Smooth muscle cell of the brain vasculature (primary cell): ENCODE measurements at regions not wholly inside any gene's neighbourhood (a gene's known extent, or its start where the extent isn't known, plus 50 kb on each side); places are given as distances from the start of the nearest gene placed in this dataset.
A peak's percentile ranks its signal among the peaks of the same experiment; 100 is the strongest.
"Not testable (repeated sequence)": the region's sequence is repeated elsewhere in the genome, so short reads cannot be mapped to it uniquely, and the experiment has no call there.

Experiments used
- DNase-seq: peaks from one replicate; pipeline ENCODE4 v3.0.0-alpha.2; 2012; ENCODE audit warnings: low read depth, low spot score

DNA sequence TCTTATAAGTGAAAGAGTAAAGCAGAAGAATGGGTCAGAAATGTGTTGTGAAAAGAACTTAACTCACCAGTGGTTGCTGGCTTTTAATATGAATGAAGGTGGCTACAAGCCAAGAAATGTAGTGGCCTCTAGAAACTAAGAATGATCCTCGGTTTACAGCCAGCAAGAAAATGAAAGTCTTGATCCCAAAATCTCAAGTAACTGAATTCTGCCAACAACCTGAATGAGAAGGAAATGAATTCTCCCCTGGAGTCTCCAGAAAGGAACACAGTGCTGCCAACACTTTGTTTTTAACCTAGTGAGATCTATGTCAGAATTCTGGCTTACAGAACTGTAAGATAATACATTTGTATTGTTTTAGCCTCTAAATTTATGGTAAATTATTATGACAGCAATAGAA is 193.0 kb downstream of the FZD1 start:
- no peak for DNase-seq

DNA sequence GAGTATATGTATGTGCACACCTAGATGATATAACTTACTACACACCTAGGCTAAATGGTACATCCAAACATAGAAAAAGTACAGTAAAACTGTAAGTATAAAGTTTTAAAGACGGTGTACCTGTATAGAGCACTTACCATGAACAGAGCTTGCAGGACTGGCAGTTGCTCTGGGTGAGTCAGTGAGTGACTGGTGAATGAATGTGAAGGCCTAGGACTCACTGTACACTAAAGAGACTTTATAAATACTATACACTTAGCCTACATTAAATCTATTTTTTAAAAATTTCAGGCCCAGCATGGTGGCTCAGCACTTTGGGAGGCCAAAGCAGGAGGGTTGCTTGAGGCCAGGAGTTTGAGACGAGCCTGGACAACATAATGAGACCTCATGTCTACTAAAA is 195.3 kb downstream of the FZD1 start:
- no peak for DNase-seq

DNA sequence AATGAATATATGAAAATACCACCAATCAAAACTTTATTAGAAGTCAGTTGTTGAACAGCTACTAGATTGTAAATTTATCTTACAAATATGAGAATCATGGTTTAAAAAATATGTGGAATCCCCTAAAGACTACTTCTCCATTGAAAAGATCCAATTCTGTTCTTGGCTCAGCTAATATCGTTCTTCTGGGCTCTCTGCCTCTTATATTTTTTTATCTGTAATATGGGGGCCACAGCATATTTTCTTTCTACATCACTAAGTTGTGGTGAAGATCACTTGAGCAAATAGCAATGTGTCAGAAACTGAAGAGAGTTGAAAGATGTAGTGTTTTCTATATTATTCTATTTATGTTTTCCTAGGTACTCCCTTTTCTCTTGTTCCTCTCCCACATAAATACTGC is 198.1 kb downstream of the FZD1 start:
- no peak for DNase-seq

DNA sequence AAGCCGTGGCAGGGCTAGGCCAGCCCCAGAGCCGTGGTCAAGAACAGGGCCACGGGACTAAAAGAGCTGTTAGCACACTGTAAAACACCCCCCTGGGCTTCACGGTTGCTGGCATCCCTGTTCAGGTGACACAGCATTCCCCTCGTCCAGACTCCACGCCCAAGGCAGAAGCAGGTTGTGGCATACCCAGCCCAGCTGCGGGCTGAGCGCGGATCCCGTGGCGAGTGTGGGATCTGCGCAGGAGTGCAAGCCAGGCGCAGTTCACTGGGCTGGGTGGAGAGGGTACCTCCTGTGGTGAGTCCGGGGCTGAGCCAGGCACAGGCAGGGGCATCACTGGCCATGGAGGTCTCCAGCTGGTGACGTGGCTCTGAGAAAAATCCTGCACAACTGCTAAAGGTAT is 199.1 kb downstream of the FZD1 start:
- DNase-seq = no peak

DNA sequence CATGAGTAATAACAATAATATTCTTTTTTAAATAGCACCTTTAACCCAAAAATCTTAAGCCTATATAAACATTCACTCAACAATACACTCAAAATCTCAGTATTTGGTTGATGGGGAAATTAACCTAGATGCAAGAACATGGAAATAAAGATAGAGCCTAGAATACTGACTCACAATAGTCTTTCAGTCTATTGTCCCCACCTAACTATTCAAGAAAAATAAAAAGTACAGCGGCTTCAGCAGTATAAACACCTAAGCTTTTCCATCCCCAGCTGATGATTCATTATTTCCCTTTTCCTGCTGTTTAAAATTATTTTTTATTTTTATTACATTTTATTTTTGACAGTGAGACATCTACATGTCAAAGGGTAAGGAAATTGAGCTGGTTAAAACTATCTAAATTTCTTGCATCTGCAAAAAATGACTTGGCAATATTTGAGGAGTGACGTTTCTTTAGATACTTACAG is 201.4 kb downstream of the FZD1 start:
- peak; percentile 58 for DNase-seq

DNA sequence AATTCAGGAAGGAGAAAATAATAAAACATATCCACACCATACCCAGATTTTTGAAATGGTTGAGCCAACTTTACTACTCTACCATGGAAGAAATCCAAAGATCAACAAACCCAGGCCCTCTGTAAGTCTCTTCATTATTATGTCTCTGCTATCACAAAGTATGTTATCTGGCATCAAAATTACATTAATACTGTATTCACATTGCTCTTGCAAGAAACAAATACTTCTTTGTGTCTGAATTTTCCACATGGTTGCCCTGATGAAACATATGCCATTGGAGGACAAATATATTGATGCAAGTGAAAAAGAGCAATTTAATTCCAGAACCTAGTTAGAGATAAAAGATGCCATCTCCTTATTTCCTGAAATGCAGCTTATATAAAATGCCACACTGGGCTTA is 204.0 kb downstream of the FZD1 start:
- DNase-seq = no peak

GRCh38 chr7:91473619-91474018 is 209.4 kb downstream of the FZD1 start:
- DNase-seq = no peak

GRCh38 chr7:91474074-91474473 is 209.8 kb downstream of the FZD1 start:
- no peak for DNase-seq

DNA sequence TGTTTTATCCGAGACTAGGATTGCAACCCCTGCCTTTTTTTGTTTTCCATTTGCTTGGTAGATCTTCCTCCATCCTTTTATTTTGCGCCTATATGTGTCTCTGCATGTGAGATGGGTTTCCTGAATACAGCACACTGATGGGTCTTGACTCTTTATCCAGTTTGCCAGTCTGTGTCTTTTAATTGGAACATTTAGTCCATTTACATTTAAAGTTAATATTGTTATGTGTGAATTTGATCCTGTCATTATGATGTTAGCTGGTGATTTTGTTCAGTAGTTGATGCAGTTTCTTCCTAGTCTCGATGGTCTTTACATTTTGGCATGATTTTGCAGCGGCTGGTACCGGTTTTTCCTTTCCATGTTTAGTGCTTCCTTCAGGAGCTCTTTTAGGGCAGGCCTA is 216.2 kb downstream of the FZD1 start:
- DNase-seq = not testable (repeated sequence)

- DNase-seq = no peak
Observed at GRCh38 chr7:91491868-91492267, 227.6 kb downstream of the FZD1 start.

DNA sequence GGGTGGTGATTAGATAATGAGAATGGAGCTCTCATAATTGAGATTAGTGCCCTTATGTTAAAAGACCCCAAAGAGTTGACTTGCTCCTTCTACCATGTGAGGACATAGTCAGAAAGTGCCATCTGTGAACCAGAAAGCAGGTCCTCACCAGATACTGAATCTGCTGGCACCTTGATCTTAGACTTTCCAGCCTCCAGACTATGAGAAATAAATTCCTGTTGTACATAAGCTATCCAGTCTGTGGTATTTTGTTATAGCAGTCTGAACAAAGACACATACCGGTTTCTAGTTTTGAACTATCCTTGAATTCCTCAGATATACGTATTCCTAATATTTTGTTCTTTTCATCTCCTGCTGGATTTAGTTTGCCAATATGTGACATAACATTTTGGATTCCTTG is 228.1 kb downstream of the FZD1 start:
- no peak for DNase-seq

- no peak for DNase-seq
Observed at GRCh38 chr7:91492773-91493172, 228.5 kb downstream of the FZD1 start.

GRCh38 chr7:91494450-91494849 is 230.2 kb downstream of the FZD1 start:
- no peak for DNase-seq

DNA sequence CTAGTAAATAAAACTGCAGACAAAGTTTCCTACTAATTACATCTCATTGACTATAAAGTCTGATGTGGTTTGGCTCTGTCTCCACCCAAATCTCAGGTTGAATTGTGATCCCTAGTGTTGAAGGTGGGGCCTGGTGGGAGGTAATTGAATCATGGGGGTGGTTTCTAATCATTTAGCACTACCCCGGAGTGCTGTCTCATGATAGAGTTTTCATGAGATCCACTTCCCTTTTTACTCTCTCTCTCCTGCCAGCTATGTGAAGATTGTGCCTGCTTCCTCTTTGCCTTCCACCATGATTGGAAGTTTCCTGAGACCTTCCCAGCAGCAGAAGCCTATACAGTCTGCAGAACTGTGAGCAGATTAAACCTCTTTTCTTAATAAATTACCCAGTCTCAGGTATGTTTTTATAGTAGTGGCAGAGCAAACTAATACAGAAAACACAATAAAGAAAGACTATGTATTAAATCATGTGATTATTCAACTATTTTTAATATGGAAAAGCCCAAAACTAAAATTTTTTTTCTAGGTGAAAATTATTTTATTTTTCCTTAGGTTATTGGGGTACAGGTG is 232.1 kb downstream of the FZD1 start:
- DNase-seq = no peak

DNA sequence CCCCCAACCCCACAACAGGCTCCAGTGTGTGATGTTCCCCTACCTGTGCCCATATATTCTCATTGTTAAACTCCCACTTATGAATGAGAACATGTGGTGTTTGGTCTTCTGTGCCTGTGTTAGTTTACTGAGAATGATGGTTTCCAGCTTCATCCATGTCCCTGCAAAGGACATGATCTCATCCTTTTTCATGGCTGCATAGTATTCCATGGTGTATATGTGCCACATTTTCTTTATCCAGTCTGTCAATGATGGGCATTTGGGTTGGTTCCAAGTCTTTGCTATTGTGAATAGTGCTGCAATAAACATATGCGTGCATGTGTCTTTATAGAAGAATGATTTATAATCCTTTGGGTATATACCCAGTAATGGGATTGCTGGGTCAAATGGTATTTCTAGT is 233.0 kb downstream of the FZD1 start:
- not testable (repeated sequence) for DNase-seq

DNA sequence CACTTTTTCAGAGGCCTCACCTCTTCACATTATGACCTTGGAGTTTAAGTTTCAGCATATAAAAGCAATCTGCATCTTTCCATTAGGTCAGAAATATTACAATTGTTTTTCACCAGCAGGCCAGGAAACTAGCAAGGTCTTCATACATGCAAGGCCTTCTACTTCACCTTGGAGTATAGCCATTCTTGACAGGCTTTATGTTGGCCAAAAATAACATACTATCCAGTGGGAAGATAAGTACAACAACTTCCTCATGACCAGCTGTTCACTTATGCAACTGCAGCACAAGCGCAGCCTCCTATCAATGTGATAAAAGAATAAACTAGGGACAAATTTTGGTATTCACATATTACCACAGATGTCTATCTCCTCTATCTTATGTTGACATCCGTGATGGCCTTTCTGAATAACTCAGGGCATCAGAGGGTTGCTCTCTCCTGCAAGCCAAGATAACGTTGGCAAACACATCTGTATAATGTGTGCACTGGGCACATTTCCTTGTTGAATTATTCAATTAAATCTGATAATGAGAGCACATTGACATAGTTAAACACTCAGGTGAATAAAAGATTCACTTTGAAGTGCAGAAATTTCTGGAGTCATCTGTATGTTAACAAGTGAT is 239.8 kb downstream of the FZD1 start:
- DNase-seq = no peak

- no peak for DNase-seq
Observed at GRCh38 chr7:91504919-91505318, 240.7 kb downstream of the FZD1 start.

DNA sequence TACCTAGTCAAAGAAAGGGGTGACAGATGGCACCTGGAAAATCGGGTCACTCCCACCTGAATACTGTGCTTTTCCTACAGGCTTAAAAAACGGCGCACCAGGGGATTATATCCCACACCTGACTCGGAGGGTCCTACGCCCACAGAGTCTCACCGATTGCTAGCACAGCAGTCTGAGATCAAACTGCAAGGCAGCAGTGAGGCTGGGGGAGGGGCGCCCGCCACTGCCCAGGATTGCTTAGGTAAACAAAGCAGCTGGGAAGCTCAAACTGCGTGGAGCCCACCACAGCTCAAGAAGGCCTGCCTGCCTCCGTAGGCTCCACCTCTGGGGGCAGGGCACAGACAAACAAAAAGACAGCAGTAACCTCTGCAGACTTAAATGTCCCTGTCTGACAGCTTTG is 242.7 kb downstream of the FZD1 start:
- DNase-seq = not testable (repeated sequence)

DNA sequence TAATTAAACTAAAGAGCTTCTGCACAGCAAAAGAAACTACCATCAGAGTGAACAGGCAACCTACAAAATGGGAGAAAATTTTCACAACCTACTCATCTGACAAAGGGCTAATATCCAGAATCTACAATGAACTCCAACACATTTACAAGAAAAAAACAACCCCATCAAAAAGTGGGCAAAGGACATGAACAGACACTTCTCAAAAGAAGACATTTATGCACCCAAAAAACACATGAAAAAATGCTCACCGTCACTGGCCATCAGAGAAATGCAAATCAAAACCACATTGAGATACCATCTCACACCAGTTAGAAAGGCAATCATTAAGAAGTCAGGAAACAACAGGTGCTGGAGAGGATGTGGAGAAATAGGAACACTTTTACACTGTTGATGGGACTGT is 247.6 kb downstream of the FZD1 start:
- DNase-seq = not testable (repeated sequence)

DNA sequence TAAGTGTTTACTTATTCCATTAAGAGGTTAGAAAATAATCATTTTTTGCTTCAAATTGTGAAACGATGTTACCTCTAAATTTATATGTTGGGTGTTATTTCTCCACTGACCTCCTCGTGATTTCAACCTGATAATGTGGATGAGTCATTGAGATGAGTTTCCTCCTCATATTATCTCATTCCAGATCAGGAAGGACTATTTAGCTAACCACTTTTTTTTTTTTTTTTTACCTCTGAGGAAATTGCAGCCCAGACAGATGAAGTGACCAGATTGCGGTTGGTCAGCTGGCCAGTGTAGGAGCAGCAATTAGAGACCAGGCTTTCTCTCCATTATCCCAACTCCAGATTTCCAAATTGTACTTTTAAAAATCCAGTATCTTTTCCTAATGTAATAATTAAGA is 248.7 kb downstream of the FZD1 start:
- no peak for DNase-seq

- no peak for DNase-seq
Observed at GRCh38 chr7:91514591-91514990, 250.4 kb downstream of the FZD1 start.

DNA sequence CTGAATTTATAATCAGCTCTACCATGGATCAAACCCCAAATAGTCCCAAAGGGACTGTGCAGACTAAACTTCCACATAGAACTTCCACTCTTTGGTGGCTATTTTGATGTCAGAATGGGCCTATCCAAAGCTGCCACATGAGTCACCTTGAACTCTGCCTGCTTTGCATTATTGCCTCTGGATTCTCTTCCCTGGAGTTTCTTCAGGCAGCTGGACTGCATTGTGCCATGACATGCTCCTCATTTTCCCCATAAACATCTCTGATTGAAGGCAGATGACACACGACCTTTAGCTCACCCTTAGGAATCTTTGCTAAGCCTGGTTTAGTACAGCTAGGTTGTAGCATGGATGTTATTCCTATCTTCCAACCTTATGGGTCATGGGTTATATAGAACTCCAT is 251.7 kb downstream of the FZD1 start:
- no peak for DNase-seq

DNA sequence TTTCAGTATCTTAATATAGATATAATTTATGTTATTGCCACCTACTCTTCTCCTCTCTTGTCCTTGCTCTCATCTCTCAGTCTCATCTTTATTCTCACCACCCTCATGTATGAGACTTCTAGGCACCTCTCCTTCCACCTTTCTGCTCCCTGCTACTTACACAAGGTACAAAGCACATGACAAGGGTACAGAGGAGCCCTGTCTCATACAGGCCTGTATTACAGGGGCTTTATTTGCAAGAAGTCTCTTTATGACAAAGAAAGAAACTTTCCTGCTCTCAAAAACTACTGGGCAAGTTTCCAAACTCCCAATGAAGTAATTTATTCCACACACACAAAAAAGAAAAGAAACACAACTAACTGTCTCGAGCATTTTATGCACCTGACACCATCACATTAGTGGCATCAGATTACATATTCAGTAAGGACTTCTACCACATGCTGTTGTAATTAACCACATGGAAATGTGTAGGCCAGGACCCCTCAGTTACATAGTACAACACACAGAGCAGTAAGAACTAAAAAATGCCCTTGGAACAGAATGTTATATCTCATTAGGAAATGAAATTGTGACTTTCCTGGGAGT is 253.1 kb downstream of the FZD1 start:
- no peak for DNase-seq
